H1 (cell line): ENCODE measurements at regions not wholly inside any gene's neighbourhood (a gene's known extent, or its start where the extent isn't known, plus 50 kb on each side); places are given as distances from the start of the nearest gene placed in this dataset.

ENCODE experiments used
- CTCF ChIA-PET: fragments of 300-600 bp; sonication (Branson Sonifier 250); formaldehyde crosslinking; loops from one replicate; lab custom pipeline; 2021; ENCODE audit not compliant: partially characterized antibody; lab: Charles Lee
- POLR2A ChIA-PET: fragments of 300-600 bp; sonication (Branson Sonifier 250); formaldehyde crosslinking; loops from one replicate; lab custom pipeline; 2021; ENCODE audit warnings: inconsistent platforms; ENCODE audit not compliant: partially characterized antibody; lab: Charles Lee
- DNase-seq, 2 experiments: peaks; one replicate each; pipeline versions ENCODE4 v3.0.0 to v3.0.0-alpha.2; 2010 to 2022; ENCODE audit warnings: low spot score in 2 of 2, low read depth in 1 of 2, mixed read lengths in 1 of 2
- FAIRE-seq: peaks from 2 replicates; lab custom pipeline; 2011; peaks lifted over from hg19 to GRCh38; lab: Jason Lieb, UNC
- H2AFZ ChIP-seq: 2 replicates; pipeline ENCODE4 v1.8.1; 2012; ENCODE audit warnings: low read length, inconsistent platforms
- H2AK5ac ChIP-seq: 2 replicates; pipeline ENCODE4 v1.6.1; 2013; ENCODE audit warnings: low read depth, low read length
- H2BK120ac ChIP-seq: replicated peaks from 2 replicates; pipeline ENCODE3; 2013; ENCODE audit warnings: low read depth, low read length, inconsistent platforms
- H2BK12ac ChIP-seq: 2 replicates; pipeline ENCODE4 v1.6.1; 2013; ENCODE audit warnings: low read depth, low read length
- H2BK15ac ChIP-seq: 2 replicates; pipeline ENCODE4 v1.6.1; 2013; ENCODE audit warnings: low read length
- H2BK20ac ChIP-seq: 2 replicates; pipeline ENCODE4 v1.6.1; 2013; ENCODE audit warnings: low read length
- H2BK5ac ChIP-seq: 2 replicates; pipeline ENCODE4 v1.6.1; 2013; ENCODE audit warnings: low read depth, low read length
- H3K14ac ChIP-seq: 2 replicates; pipeline ENCODE4 v1.6.1; 2013; ENCODE audit warnings: inconsistent platforms; ENCODE audit not compliant: insufficient read length
- H3K18ac ChIP-seq: 2 replicates; pipeline ENCODE4 v1.6.1; 2013; ENCODE audit warnings: low read length; ENCODE audit errors: extremely low read depth
- H3K23ac ChIP-seq: 2 replicates; pipeline ENCODE4 v1.6.1; 2013; ENCODE audit warnings: inconsistent platforms; ENCODE audit not compliant: insufficient read length
- H3K23me2 ChIP-seq: 2 replicates; pipeline ENCODE4 v1.6.1; 2013; ENCODE audit warnings: low read depth, low read length
- H3K27ac ChIP-seq: 2 replicates; pipeline ENCODE4 v1.6.1; 2011; ENCODE audit warnings: low read depth, low read length, inconsistent platforms
- H3K27me3 ChIP-seq, 4 experiments: replicated peaks in 1 of 4; 1 replicate in 1 of 4; 2 replicates in 3 of 4; pipeline versions ENCODE4 v1.6.1 to v1.8.1; 2011 to 2013; ENCODE audit warnings: low read length in 3 of 4, mild to moderate bottlenecking in 3 of 4, inconsistent platforms in 2 of 4, mixed read lengths in 2 of 4, moderate library complexity in 1 of 4; ENCODE audit not compliant: control insufficient read depth in 3 of 4, insufficient read depth in 3 of 4; ENCODE audit errors: extremely low read depth in 1 of 4
- H3K36me3 ChIP-seq, 4 experiments: 2 replicates each; pipeline versions ENCODE4 v1.6.1 to v1.8.1; 2011 to 2013; ENCODE audit warnings: mild to moderate bottlenecking in 4 of 4, low read length in 3 of 4, moderate library complexity in 2 of 4, control low read depth in 1 of 4, inconsistent platforms in 1 of 4; ENCODE audit not compliant: insufficient read depth in 4 of 4, control insufficient read depth in 2 of 4
- H3K4ac ChIP-seq: replicated peaks from 2 replicates; pipeline ENCODE3; 2013; ENCODE audit warnings: low read length, low read depth, mixed read lengths, inconsistent platforms; ENCODE audit not compliant: insufficient read length
- H3K4me1 ChIP-seq, 4 experiments: replicated peaks in 1 of 4; 1 replicate in 1 of 4; 2 replicates in 3 of 4; pipeline versions ENCODE4 v1.6.1 to v1.8.1; 2011 to 2013; ENCODE audit warnings: low read length in 3 of 4, inconsistent platforms in 2 of 4, mixed read lengths in 1 of 4; ENCODE audit not compliant: insufficient read depth in 4 of 4, control insufficient read depth in 3 of 4
- H3K4me2 ChIP-seq, 2 experiments: 2 replicates each; pipeline versions ENCODE4 v1.6.1 to v1.8.1; 2011 to 2013; ENCODE audit warnings: low read depth in 2 of 2, low read length in 2 of 2, control low read depth in 1 of 2, inconsistent platforms in 1 of 2, mild to moderate bottlenecking in 1 of 2; ENCODE audit not compliant: insufficient read depth in 1 of 2
- H3K4me3 ChIP-seq, 4 experiments: fragments of 200-600, 300-600 bp in 1 of 4; sonication (generic), shearing (Covaris generic), sonication (Bioruptor Twin) in 1 of 4; 2 replicates each; pipeline versions ENCODE4 v1.5.1 to v1.8.1; 2011 to 2016; ENCODE audit warnings: low read length in 4 of 4, low read depth in 3 of 4, control low read depth in 2 of 4, inconsistent platforms in 2 of 4, mild to moderate bottlenecking in 2 of 4, mixed read lengths in 1 of 4, moderate library complexity in 1 of 4; ENCODE audit not compliant: insufficient read depth in 2 of 4; ENCODE audit errors: extremely low read depth in 1 of 4
- H3K56ac ChIP-seq: replicated peaks from 2 replicates; pipeline ENCODE3; 2013; ENCODE audit warnings: low read depth, mild to moderate bottlenecking, mixed read lengths, low read length, inconsistent platforms; ENCODE audit not compliant: insufficient read length
- H3K79me1 ChIP-seq: 2 replicates; pipeline ENCODE4 v1.6.1; 2013; ENCODE audit warnings: low read depth, low read length, control low read depth
- H3K79me2 ChIP-seq, 2 experiments: 2 replicates each; pipeline versions ENCODE4 v1.6.1 to v1.8.1; 2012 to 2013; ENCODE audit warnings: low read length in 2 of 2, mild to moderate bottlenecking in 2 of 2, inconsistent platforms in 1 of 2; ENCODE audit not compliant: insufficient read depth in 2 of 2, control insufficient read depth in 1 of 2
- H3K9ac ChIP-seq, 4 experiments: replicated peaks in 1 of 4; 1 replicate in 1 of 4; 2 replicates in 3 of 4; pipeline versions ENCODE4 v1.6.1 to v1.8.1; 2011 to 2013; ENCODE audit warnings: low read depth in 3 of 4, low read length in 3 of 4, control low read depth in 2 of 4, mild to moderate bottlenecking in 2 of 4, moderate library complexity in 2 of 4, inconsistent platforms in 1 of 4; ENCODE audit errors: extremely low read depth in 1 of 4
- H3K9me3 ChIP-seq, 2 experiments: 2 replicates each; pipeline versions ENCODE4 v1.6.1 to v1.8.1; 2012 to 2013; ENCODE audit warnings: mild to moderate bottlenecking in 2 of 2, moderate library complexity in 2 of 2, control low read depth in 1 of 2, inconsistent platforms in 1 of 2, low read depth in 1 of 2, low read length in 1 of 2, mixed read lengths in 1 of 2; ENCODE audit not compliant: insufficient read depth in 2 of 2
- H4K20me1 ChIP-seq, 2 experiments: replicated peaks in 1 of 2; 2 replicates each; pipeline versions ENCODE3 to v1.8.1; 2011 to 2013; ENCODE audit warnings: inconsistent platforms in 2 of 2, low read length in 2 of 2, mild to moderate bottlenecking in 1 of 2; ENCODE audit not compliant: insufficient read depth in 2 of 2, control insufficient read depth in 1 of 2
- H4K5ac ChIP-seq: 2 replicates; pipeline ENCODE4 v1.6.1; 2013; ENCODE audit warnings: low read length, low read depth, mixed read lengths, inconsistent platforms; ENCODE audit not compliant: insufficient read length
- H4K8ac ChIP-seq: 2 replicates; pipeline ENCODE4 v1.8.0; 2013; ENCODE audit warnings: mild to moderate bottlenecking, moderate library complexity, low read length, inconsistent platforms; ENCODE audit not compliant: insufficient read depth; ENCODE audit errors: extremely low read depth
- H4K91ac ChIP-seq: replicated peaks from 2 replicates; pipeline ENCODE3; 2013; ENCODE audit warnings: low read length, mixed read lengths, inconsistent platforms; ENCODE audit not compliant: insufficient read length
- CBX5 ChIP-seq: fragments of 300-800, 300-1000 bp; sonication (generic); IDR thresholded peaks from 2 replicates; pipeline ENCODE4 v1.7.1; 2016; ENCODE audit warnings: antibody characterized with exemption, low read length, low read depth
- RAD21 ChIP-seq, 2 experiments: IDR thresholded peaks in 1 of 2; conservative IDR thresholded peaks in 1 of 2; 2 replicates each; pipeline ENCODE4 v1.6.1; 2011; ENCODE audit warnings: low read depth in 2 of 2, low read length in 2 of 2, improper control_type of control experiment in 1 of 2, inconsistent platforms in 1 of 2, mild to moderate bottlenecking in 1 of 2, moderate library complexity in 1 of 2
- SIN3A ChIP-seq, 2 experiments: IDR thresholded peaks in 1 of 2; conservative IDR thresholded peaks in 1 of 2; 2 replicates each; pipeline ENCODE4 v1.6.1; 2011 to 2012; ENCODE audit warnings: low read length in 2 of 2, improper control_type of control experiment in 1 of 2, low read depth in 1 of 2, mild to moderate bottlenecking in 1 of 2
- SIRT6 ChIP-seq: IDR thresholded peaks from one replicate; pipeline ENCODE4 v1.7.1; 2012; ENCODE audit warnings: low read length, inconsistent platforms
- WGBS, 2 experiments: shearing (Covaris generic) in 1 of 2; methylation state at CpG; one replicate each; pipeline versions ENCODE4 v1.1.6 to v1.1.7; 2013 to 2015; ENCODE audit warnings: low lambda C conversion rate in 2 of 2, mixed read lengths in 2 of 2, inconsistent platforms in 1 of 2, low coverage in 1 of 2, missing lambda C conversion rate in 1 of 2; ENCODE audit not compliant: insufficient replicate concordance in 2 of 2, insufficient coverage in 1 of 2, insufficient read length in 1 of 2; ENCODE audit errors: extremely low coverage in 1 of 2, missing lambda C conversion rate in 1 of 2; 5-methylcytosine and 5-hydroxymethylcytosine counted together
- TF ChIP-seq, protein P1 (sequence below), 3 experiments: IDR thresholded peaks; 1 replicate in 2 of 3; 2 replicates in 1 of 3; pipeline versions ENCODE4 v1.5.1 to v1.6.1; 2011; ENCODE audit warnings: low read length in 3 of 3, mild to moderate bottlenecking in 3 of 3, inconsistent platforms in 2 of 3, low read depth in 1 of 3, moderate library complexity in 1 of 3; ENCODE audit not compliant: insufficient read depth in 1 of 3; ENCODE audit errors: control extremely low read depth in 1 of 3

DNA sequence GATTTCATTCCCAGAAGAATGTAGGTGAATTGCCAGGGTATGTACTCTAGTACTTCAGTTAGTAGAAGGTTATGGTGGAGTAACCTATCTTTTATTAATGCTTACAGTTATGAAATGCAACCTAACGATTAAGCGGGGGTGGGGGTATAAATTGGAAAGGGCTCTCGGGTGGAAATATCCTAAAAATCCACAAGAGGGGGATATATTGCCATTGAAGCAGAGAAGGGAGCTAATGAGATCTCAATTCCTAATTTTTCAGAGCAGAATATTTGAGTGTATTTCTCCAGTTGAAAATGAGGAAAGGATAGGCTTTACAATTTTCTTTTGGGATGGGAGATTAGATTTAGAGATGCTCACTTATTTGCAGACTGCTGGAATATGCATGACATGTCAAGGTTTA is 90.8 kb downstream of the DNAJB9 start:
- Histone ChIP-seq H3K4me1 (no peaks in the 10 kb centered on the region), H3K18ac (no peak overlapping the region; the same call in 1 of the 2 replicates), H3K79me2 (no peaks in the 10 kb centered on the region), H4K91ac (no peak overlapping the region), H3K4me3 (no peak overlapping the region), H4K5ac (no peak overlapping the region), H3K36me3 (no peaks in the 10 kb centered on the region), H3K4ac (no peak overlapping the region), H2BK5ac (no peak overlapping the region), H2BK120ac (no peak overlapping the region), H3K27ac (no peak overlapping the region), H3K9ac (no peak overlapping the region), H4K8ac (no peak overlapping the region), H3K56ac (no peak overlapping the region), H2AFZ (no peak overlapping the region), H3K4me2 (no peak overlapping the region), H2BK15ac (no peak overlapping the region), H4K20me1 (no peaks in the 10 kb centered on the region), H2AK5ac (no peak overlapping the region), H2BK20ac (no peak overlapping the region), H3K23me2 (no peaks in the 10 kb centered on the region), H2BK12ac (no peak overlapping the region), H3K9me3 (no peaks in the 10 kb centered on the region; a peak in 1 of 4 replicates), H3K79me1 (no peaks in the 10 kb centered on the region), H3K27me3 (no peaks in the 10 kb centered on the region), H3K23ac (no peak overlapping the region), H3K14ac (no peak overlapping the region)
- FAIRE-seq = no peak
- CTCF ChIA-PET = interaction anchor here (0.6 to 3.4 kb wide), 37 partner anchors 9 to 1851 kb away, joined by 3 to 16 read pairs (median 4); no protein-coding TSS in a partner anchor
- WGBS, 2 experiments = 65% methylated on average over 3 of the region's 3 CpGs; no CpG with 5 or more reads in 1 of the 2 experiments
- POLR2A ChIA-PET = no interaction called here
- no peak for DNase-seq
- TF ChIP-seq, protein P1, sequence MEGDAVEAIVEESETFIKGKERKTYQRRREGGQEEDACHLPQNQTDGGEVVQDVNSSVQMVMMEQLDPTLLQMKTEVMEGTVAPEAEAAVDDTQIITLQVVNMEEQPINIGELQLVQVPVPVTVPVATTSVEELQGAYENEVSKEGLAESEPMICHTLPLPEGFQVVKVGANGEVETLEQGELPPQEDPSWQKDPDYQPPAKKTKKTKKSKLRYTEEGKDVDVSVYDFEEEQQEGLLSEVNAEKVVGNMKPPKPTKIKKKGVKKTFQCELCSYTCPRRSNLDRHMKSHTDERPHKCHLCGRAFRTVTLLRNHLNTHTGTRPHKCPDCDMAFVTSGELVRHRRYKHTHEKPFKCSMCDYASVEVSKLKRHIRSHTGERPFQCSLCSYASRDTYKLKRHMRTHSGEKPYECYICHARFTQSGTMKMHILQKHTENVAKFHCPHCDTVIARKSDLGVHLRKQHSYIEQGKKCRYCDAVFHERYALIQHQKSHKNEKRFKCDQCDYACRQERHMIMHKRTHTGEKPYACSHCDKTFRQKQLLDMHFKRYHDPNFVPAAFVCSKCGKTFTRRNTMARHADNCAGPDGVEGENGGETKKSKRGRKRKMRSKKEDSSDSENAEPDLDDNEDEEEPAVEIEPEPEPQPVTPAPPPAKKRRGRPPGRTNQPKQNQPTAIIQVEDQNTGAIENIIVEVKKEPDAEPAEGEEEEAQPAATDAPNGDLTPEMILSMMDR (IDR thresholded peaks at IDR 0.05; ENCODE audit: control extremely low read depth in 1 of 3, insufficient read depth in 1 of 3, low read depth in 1 of 3, low read length in 3 of 3) = peak in 2 of 3 experiments; percentile 20 to 41; a peak in 2 of 4 replicates
- TF ChIP-seq RAD21 (IDR thresholded peaks at IDR 0.05 in 1 of 2, conservative IDR thresholded peaks at IDR 0.05 in 1 of 2; ENCODE audit: low read depth in 2 of 2, low read length in 2 of 2) (peak; percentile 79 to 81), SIN3A (conservative IDR thresholded peaks at IDR 0.05 in 1 of 2, IDR thresholded peaks at IDR 0.05 in 1 of 2; ENCODE audit: low read depth in 1 of 2, low read length in 2 of 2) (no peak), SIRT6 (no peak), CBX5 (no peak)
